ENCODE measurements at regions not wholly inside any gene's neighbourhood (a gene's known extent, or its start where the extent isn't known, plus 50 kb on each side); places are given as distances from the start of the nearest gene placed in this dataset.

- H3K4me1 ChIP-seq (ENCODE audit: insufficient read depth, low read length) = no peaks in the 10 kb centered on the region
- Mint-ChIP-seq H3K36me3 (ENCODE audit: insufficient read depth in 1 of 3, low read depth in 3 of 3) (peaks cover 0 to 11% (median 6%) of the 10 kb centered on the region in 3 experiments; a peak in 2 of 7 replicates), H3K27me3 (ENCODE audit: low read depth) (no peaks in the 10 kb centered on the region), H3K9me3 (peaks cover 12 to 15% of the 10 kb centered on the region in 2 experiments), H3K27ac (no peak overlapping the region), H3K4me1 (no peaks in the 10 kb centered on the region), H3K4me3 (no peak overlapping the region)
- no peak overlapping the region for H3K27ac ChIP-seq (ENCODE audit: insufficient read length, low read depth, low read length)
- no peak overlapping the region for H3K4ac ChIP-seq (ENCODE audit: low read depth, low read length)
- no peaks in the 10 kb centered on the region for H4K20me1 ChIP-seq (ENCODE audit: control insufficient read depth, insufficient read depth, insufficient read length)
- H4K5ac ChIP-seq (ENCODE audit: insufficient read length, low read depth, low read length) = no peak overlapping the region
- H3K18ac ChIP-seq (ENCODE audit: insufficient read length, low read depth, low read length) = no peak overlapping the region
- no peak overlapping the region for H2BK20ac ChIP-seq (ENCODE audit: low read depth, low read length, poor library complexity, severe bottlenecking)
- H3K4me2 ChIP-seq (ENCODE audit: insufficient read depth, insufficient read length, low read length) = no peak overlapping the region
- H3K79me2 ChIP-seq (ENCODE audit: insufficient read depth, low read length) = no peaks in the 10 kb centered on the region
- no peak overlapping the region for H2BK5ac ChIP-seq (ENCODE audit: insufficient read length, low read length)
- no peak overlapping the region for H2BK12ac ChIP-seq (ENCODE audit: insufficient read length, low read depth, low read length)
- peak overlapping the region; percentile 10 for H2AFZ ChIP-seq (ENCODE audit: low read length)
- H3K23ac ChIP-seq (ENCODE audit: insufficient read length, low read depth, low read length) = no peak overlapping the region
- no peak overlapping the region for H2AK5ac ChIP-seq (ENCODE audit: insufficient read length, low read length)
- H3K14ac ChIP-seq (ENCODE audit: insufficient read depth, low read length) = no peak overlapping the region
- H2BK15ac ChIP-seq (ENCODE audit: low read depth, low read length) = no peak overlapping the region
- WGBS (ENCODE audit: extremely low coverage, insufficient read length, low lambda C conversion rate) = no CpG with 5 or more reads among the region's 4 CpGs
- no peak overlapping the region for H3K56ac ChIP-seq (ENCODE audit: insufficient read length, low read depth, low read length)
- H3T11ph ChIP-seq (ENCODE audit: low read length) = no peak overlapping the region
- DNase-seq = no peak
- no peak overlapping the region for H4K91ac ChIP-seq (ENCODE audit: insufficient read length, low read depth, low read length)
- no peak overlapping the region for H2BK120ac ChIP-seq (ENCODE audit: low read depth, low read length, poor library complexity, severe bottlenecking)
- H3K27me3 ChIP-seq (ENCODE audit: insufficient read depth, low read length) = no peaks in the 10 kb centered on the region
- no peak for TF ChIP-seq CTCF (conservative IDR thresholded peaks at IDR 0.05)
- H3K79me1 ChIP-seq (ENCODE audit: insufficient read depth, low read depth, low read length, poor library complexity, severe bottlenecking) = no peaks in the 10 kb centered on the region
- H4K8ac ChIP-seq (replicated peaks; ENCODE audit: insufficient read length, low read depth, low read length) = no peak overlapping the region
- no peak overlapping the region for H3K9ac ChIP-seq (ENCODE audit: extremely low read depth, insufficient read length, low read length)
- no peaks in the 10 kb centered on the region for H3K9me3 ChIP-seq (ENCODE audit: control insufficient read depth, low read depth, low read length)
- H3K23me2 ChIP-seq (ENCODE audit: insufficient read length, low read depth, low read length, poor library complexity, severe bottlenecking) = no peaks in the 10 kb centered on the region
Observed at GRCh38 chr4:31923634-31924033, 1203.5 kb downstream of the PCDH7 start.

Measured in H9 (cell line).